Vagina (tissue), 2 donors: ENCODE measurements at regions not wholly inside any gene's neighbourhood (a gene's known extent, or its start where the extent isn't known, plus 50 kb on each side); places are given as distances from the start of the nearest gene placed in this dataset.

ENCODE experiments used
- DNase-seq, 2 donors: peaks; one replicate each; pipeline ENCODE4 v3.0.0-alpha.2; 2017; ENCODE audit errors: extremely low spot score in 2 of 2
- H3K27ac ChIP-seq: fragments of 200-600 bp; sonication (generic); one replicate; pipeline ENCODE4 v1.5.1; 2019
- H3K27me3 ChIP-seq: fragments of 200-600 bp; sonication (generic); one replicate; pipeline ENCODE4 v1.5.1; 2019
- H3K36me3 ChIP-seq, 2 donors: fragments of 200-600 bp; sonication (generic); one replicate each; pipeline ENCODE4 v1.5.1; 2017 to 2019
- H3K4me1 ChIP-seq: fragments of 200-600 bp; sonication (generic); one replicate; pipeline ENCODE4 v1.5.1; 2019
- H3K4me3 ChIP-seq, 2 donors: fragments of 200-600 bp; sonication (generic); 1 replicate in 1 of 2; 2 replicates in 1 of 2; pipeline ENCODE4 v1.5.1; 2016 to 2019
- H3K9me3 ChIP-seq: fragments of 200-600 bp; sonication (generic); one replicate; pipeline ENCODE4 v1.5.1; 2019
- CTCF ChIP-seq, 3 experiments: fragments of 450-650 bp in 2 of 3; fragments of 200-600 bp in 1 of 3; sonication (generic) in 1 of 3; IDR thresholded peaks; one replicate each; pipeline ENCODE4 v1.5.1; 2017 to 2019; ENCODE audit warnings: antibody characterized with exemption in 3 of 3, mild to moderate bottlenecking in 2 of 3, moderate library complexity in 2 of 3
- POLR2A ChIP-seq, 2 donors: fragments of 450-650 bp; IDR thresholded peaks; one replicate each; pipeline ENCODE4 v1.6.1; 2017; ENCODE audit warnings: antibody characterized with exemption in 2 of 2, mild to moderate bottlenecking in 2 of 2, moderate library complexity in 2 of 2
- POLR2AphosphoS5 ChIP-seq, 2 donors: sonication (generic); formaldehyde crosslinking; IDR thresholded peaks; one replicate each; pipeline ENCODE4 v1.9.0; 2017; ENCODE audit warnings: antibody characterized with exemption in 2 of 2, mild to moderate bottlenecking in 2 of 2, low read depth in 1 of 2; ENCODE audit not compliant: insufficient read depth in 1 of 2
- intact Hi-C: fragments of 100-400 bp; cut with DNase I; formaldehyde crosslinking; loops from one replicate; pipeline ENCODE4 v1.15.1; 2023

DNA sequence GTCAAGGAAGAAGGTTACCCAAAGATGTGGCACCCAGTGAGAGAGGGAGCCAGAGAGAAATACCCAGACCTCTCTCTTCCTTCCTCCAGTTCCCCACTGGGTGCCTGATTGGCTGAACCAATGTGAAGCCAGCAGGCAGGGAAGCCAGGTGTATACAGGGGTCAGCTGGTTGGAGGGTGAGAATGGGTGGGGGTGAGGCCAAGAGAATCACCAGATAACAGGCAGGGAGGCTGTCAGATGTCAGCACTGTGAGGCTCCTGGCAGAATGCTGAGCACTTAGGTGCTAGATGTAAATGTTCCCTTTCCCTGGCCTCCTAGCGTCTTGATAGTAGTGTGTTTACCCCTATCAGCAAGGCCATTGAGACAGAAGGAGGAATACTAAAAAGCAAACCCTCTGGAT, 104.0 kb upstream of the MGAT5 start:
- intact Hi-C loops: no loop called here
- H3K36me3 ChIP-seq: no peaks in the 10 kb centered on the region
- no peak for TF ChIP-seq POLR2A (IDR thresholded peaks at IDR 0.05)
- TF ChIP-seq POLR2AphosphoS5 (IDR thresholded peaks at IDR 0.05; ENCODE audit: insufficient read depth in 1 of 2, low read depth in 1 of 2): no peak
- TF ChIP-seq CTCF (IDR thresholded peaks at IDR 0.05): no peak
- no peak overlapping the region for H3K4me3 ChIP-seq
- H3K9me3 ChIP-seq: no peaks in the 10 kb centered on the region
- no peaks in the 10 kb centered on the region for H3K27me3 ChIP-seq
- peaks cover 38% of the 10 kb centered on the region for H3K4me1 ChIP-seq
- H3K27ac ChIP-seq: no peak overlapping the region
- no peak for DNase-seq

- no peak for DNase-seq
- Histone ChIP-seq H3K9me3 (no peaks in the 10 kb centered on the region), H3K4me1 (peaks cover 41% of the 10 kb centered on the region), H3K4me3 (no peak overlapping the region), H3K27ac (no peak overlapping the region), H3K27me3 (no peaks in the 10 kb centered on the region), H3K36me3 (no peaks in the 10 kb centered on the region)
- TF ChIP-seq POLR2AphosphoS5 (IDR thresholded peaks at IDR 0.05; ENCODE audit: insufficient read depth in 1 of 2, low read depth in 1 of 2) (no peak), CTCF (IDR thresholded peaks at IDR 0.05) (no peak), POLR2A (IDR thresholded peaks at IDR 0.05) (no peak)
- intact Hi-C loops: no loop called here
Measured at GRCh38 chr2:134150760-134151159, 103.1 kb upstream of the MGAT5 start.

- H3K36me3 ChIP-seq: no peaks in the 10 kb centered on the region
- TF ChIP-seq POLR2AphosphoS5 (IDR thresholded peaks at IDR 0.05; ENCODE audit: insufficient read depth in 1 of 2, low read depth in 1 of 2): no peak
- H3K4me1 ChIP-seq: peaks cover 41% of the 10 kb centered on the region
- no peak for DNase-seq
- intact Hi-C loops: no loop called here
- no peaks in the 10 kb centered on the region for H3K27me3 ChIP-seq
- H3K4me3 ChIP-seq: no peak overlapping the region
- H3K27ac ChIP-seq: no peak overlapping the region
- H3K9me3 ChIP-seq: no peaks in the 10 kb centered on the region
Measured at GRCh38 chr2:134152045-134153010, 101.5 kb upstream of the MGAT5 start.

DNA sequence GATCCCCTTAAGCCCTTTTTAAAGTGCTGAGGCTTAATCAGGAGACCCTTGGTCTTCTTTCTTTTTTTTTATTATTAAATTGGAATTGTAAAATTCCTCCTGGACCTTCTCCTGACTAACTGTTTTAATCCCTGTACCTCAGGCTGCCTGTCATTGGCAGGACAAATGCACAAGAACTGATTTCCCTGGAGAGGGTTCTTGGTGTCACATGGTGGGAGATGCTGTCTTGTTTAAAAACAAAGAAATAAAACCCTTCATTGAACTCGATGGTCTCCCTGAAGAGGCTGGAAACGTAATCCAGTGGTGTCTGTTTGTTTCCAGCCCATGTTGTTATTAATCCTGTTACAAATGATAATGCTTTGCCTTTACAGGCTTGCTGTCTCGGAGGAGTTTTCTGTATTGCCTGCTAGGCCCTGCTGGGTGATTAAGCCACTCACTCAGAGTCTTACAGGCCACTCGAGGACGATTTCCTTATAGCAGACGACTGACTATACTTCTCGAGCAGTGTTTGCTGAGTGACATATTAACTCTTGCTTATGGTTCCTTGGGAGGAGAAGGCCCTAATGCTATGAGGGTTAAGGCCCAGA, 100.5 kb upstream of the MGAT5 start:
- no peak overlapping the region for H3K27ac ChIP-seq
- H3K4me3 ChIP-seq: no peak overlapping the region
- no peaks in the 10 kb centered on the region for H3K36me3 ChIP-seq
- TF ChIP-seq CTCF (IDR thresholded peaks at IDR 0.05) (no peak), POLR2A (IDR thresholded peaks at IDR 0.05) (no peak), POLR2AphosphoS5 (IDR thresholded peaks at IDR 0.05; ENCODE audit: insufficient read depth in 1 of 2, low read depth in 1 of 2) (no peak)
- H3K27me3 ChIP-seq: no peaks in the 10 kb centered on the region
- no peak for DNase-seq
- H3K9me3 ChIP-seq: no peaks in the 10 kb centered on the region
- intact Hi-C loops: no loop called here
- H3K4me1 ChIP-seq: peaks cover 35% of the 10 kb centered on the region

DNA sequence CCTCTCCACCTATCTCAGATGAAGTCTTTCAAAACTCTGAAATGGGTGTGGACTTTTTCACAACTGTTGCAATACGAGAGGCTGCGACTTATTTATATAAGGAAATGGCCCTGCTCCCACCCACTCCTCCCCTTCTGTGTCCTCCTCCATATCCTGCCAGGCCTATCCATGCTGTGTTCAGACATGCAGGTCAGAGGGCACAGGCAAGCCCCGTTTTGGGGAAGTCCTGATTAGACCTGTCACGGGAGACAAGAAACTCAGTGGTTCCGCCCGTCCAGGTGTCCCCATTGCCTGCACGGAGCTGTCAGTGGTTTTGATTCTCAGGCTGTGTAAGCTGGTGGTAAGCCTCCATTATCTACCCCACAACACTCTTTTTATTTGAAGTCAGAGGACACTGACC, 99.6 kb upstream of the MGAT5 start:
- no peaks in the 10 kb centered on the region for H3K27me3 ChIP-seq
- H3K27ac ChIP-seq: no peak overlapping the region
- intact Hi-C loops: no loop called here
- no peaks in the 10 kb centered on the region for H3K36me3 ChIP-seq
- H3K9me3 ChIP-seq: no peaks in the 10 kb centered on the region
- peaks cover 27% of the 10 kb centered on the region for H3K4me1 ChIP-seq
- TF ChIP-seq POLR2A (IDR thresholded peaks at IDR 0.05): no peak
- TF ChIP-seq POLR2AphosphoS5 (IDR thresholded peaks at IDR 0.05; ENCODE audit: insufficient read depth in 1 of 2, low read depth in 1 of 2): no peak
- no peak for TF ChIP-seq CTCF (IDR thresholded peaks at IDR 0.05)
- no peak overlapping the region for H3K4me3 ChIP-seq
- DNase-seq: no peak
